ENCODE measurements at regions not wholly inside any gene's neighbourhood (a gene's known extent, or its start where the extent isn't known, plus 50 kb on each side); places are given as distances from the start of the nearest gene placed in this dataset.
"Not testable (repeated sequence)": the region's sequence is repeated elsewhere in the genome, so short reads cannot be mapped to it uniquely, and the experiment has no call there.

DNA sequence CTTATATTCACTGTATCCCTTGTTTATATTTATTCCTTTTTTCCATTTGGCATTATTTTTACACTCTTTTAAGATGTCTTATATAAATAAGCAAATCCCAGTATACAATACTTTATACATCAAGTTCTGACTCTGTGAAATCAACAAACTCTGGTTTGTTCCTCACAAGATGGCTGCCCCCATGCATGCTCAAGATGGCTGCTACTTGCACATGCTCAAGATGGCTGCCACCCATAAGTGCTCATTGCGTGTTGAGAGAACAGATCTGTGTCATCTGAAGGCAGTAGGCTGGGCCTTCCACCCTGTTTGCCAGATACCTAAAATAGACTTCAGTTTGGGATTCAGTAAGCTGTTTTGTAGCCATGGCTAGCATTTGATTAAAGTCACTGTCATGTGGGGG, 666.2 kb downstream of the TYW1 start (continued):
- TF ChIP-seq HIC1 (tag by site-specific recombination; IDR thresholded peaks at IDR 0.05) = no peak
- no peak for TF ChIP-seq ZNF596 (tag by site-specific recombination; IDR thresholded peaks at IDR 0.05)

DNA sequence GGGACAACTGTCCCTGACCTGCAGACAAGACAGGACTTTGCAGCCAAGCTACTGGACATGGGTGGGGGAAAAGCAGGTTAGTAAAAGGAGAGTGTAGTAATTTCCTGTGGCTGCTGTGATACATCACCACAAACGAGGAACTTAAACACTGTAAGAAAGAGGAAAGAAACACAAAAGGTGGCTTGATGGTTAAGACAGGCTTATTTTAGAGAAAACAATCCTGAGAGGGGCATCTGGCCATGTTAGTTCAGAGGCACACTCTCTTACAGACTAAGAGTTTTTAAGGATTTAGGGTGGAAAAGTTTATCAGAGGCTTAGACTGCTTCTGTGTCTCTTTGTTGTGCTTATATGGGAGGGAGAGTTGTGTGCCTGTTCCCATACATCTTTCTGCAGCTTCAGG, 667.0 kb downstream of the TYW1 start:
- ChIA-PET CTCF (no interaction called here), POLR2A (no interaction called here)
- Histone ChIP-seq H3K27ac (ENCODE audit: extremely low read depth, low read depth, low read length) (no peak overlapping the region), H3K4me1 (ENCODE audit: control insufficient read depth, insufficient read depth, low read length) (no peaks in the 10 kb centered on the region), H3K36me3 (ENCODE audit: control insufficient read depth in 2 of 2, insufficient read depth in 1 of 2, low read length in 2 of 2) (no peaks in the 10 kb centered on the region), H3K4me3 (ENCODE audit: low read depth, low read length) (no peak overlapping the region), H3K9me3 (ENCODE audit: control insufficient read depth, insufficient read depth, low read depth, low read length) (no peaks in the 10 kb centered on the region)
- TF ChIP-seq RBAK (tag by site-specific recombination; IDR thresholded peaks at IDR 0.05) (no peak), ZNF596 (tag by site-specific recombination; IDR thresholded peaks at IDR 0.05) (no peak), ZNF18 (tag by site-specific recombination; IDR thresholded peaks at IDR 0.05) (no peak), SETDB1 (IDR thresholded peaks at IDR 0.05; ENCODE audit: insufficient read length, low read length) (peak; percentile 80)

DNA sequence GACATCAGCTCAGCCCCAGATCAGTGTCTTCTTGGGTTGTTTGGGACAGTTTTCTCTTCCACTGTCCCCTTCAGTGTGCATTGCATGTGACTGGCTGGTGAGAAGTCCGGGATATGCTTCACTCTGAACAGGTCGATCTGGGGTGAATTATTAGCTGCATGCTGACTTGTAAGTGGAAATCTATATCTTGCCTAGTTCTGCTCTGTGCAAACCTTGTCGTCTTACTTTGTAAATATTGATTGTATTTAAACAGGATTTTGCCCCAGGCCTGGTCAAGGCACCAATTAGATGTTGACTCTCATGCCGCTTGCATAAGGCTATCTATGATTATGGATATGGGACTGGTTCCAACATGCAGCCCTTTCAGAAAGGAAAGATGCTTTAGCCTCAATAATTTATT, 669.7 kb downstream of the TYW1 start:
- H3K9me3 ChIP-seq (ENCODE audit: control insufficient read depth, insufficient read depth, low read depth, low read length); H3K36me3 ChIP-seq (ENCODE audit: control insufficient read depth in 2 of 2, insufficient read depth in 1 of 2, low read length in 2 of 2); H3K27ac ChIP-seq (ENCODE audit: extremely low read depth, low read depth, low read length); H3K4me3 ChIP-seq (ENCODE audit: low read depth, low read length); POLR2A ChIA-PET; CTCF ChIA-PET; H3K4me1 ChIP-seq (ENCODE audit: control insufficient read depth, insufficient read depth, low read length): not testable (repeated sequence)

GRCh38 chr7:67671006-67671548, 674.4 kb downstream of the TYW1 start:
- Histone ChIP-seq H3K9me3 (ENCODE audit: control insufficient read depth, insufficient read depth, low read depth, low read length) (no peaks in the 10 kb centered on the region), H3K4me3 (ENCODE audit: low read depth, low read length) (no peak overlapping the region), H3K36me3 (ENCODE audit: control insufficient read depth in 2 of 2, insufficient read depth in 1 of 2, low read length in 2 of 2) (no peaks in the 10 kb centered on the region), H3K27ac (ENCODE audit: extremely low read depth, low read depth, low read length) (no peak overlapping the region), H3K4me1 (ENCODE audit: control insufficient read depth, insufficient read depth, low read length) (no peaks in the 10 kb centered on the region)
- CTCF ChIA-PET = no interaction called here
- 0 out of 2 replicates have a peak, but pooled peaks have one; percentile 25 for TF ChIP-seq TRIM28 (IDR thresholded peaks at IDR 0.05; ENCODE audit: borderline replicate concordance, low read length)
- TF ChIP-seq ZNF174 (tag by site-specific recombination; IDR thresholded peaks at IDR 0.05) = no peak
- POLR2A ChIA-PET = no interaction called here

DNA sequence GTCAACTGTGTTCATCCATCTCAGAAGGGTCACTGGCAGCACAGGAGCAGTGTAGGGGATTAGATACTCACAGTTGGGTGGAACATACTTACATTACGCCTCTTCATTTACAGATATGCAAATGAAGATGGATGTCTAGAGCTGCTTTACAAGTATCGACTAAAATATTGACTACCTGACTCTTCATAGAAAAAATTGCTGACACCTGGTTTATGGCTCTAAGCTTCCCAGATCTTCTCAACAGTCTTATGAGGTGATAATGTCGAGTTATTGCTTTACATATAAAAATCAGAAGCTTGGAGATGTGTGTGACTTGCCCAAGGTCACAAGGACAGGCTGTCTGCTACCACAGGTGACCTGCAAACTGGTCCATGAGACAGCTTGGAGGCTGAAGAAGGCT, 677.2 kb downstream of the TYW1 start:
- H3K27ac ChIP-seq (ENCODE audit: extremely low read depth, low read depth, low read length) = no peak overlapping the region
- ChIA-PET POLR2A (no interaction called here), CTCF (interaction anchor here (0.9 kb wide), 1 partner anchor 49 kb away, joined by 4 read pairs; no protein-coding TSS in a partner anchor)
- no peaks in the 10 kb centered on the region for H3K9me3 ChIP-seq (ENCODE audit: control insufficient read depth, insufficient read depth, low read depth, low read length)
- no peaks in the 10 kb centered on the region for H3K4me1 ChIP-seq (ENCODE audit: control insufficient read depth, insufficient read depth, low read length)
- H3K36me3 ChIP-seq (ENCODE audit: control insufficient read depth in 2 of 2, insufficient read depth in 1 of 2, low read length in 2 of 2) = no peaks in the 10 kb centered on the region
- no peak overlapping the region for H3K4me3 ChIP-seq (ENCODE audit: low read depth, low read length)
- no peak for TF ChIP-seq ZNF140 (tag by site-specific recombination; IDR thresholded peaks at IDR 0.05)
- no peak for TF ChIP-seq SP7 (tag by site-specific recombination; IDR thresholded peaks at IDR 0.05)
- TF ChIP-seq GFI1B (tag by site-specific recombination; IDR thresholded peaks at IDR 0.05) = no peak
- TF ChIP-seq ZBTB21 (tag by site-specific recombination; IDR thresholded peaks at IDR 0.05) = no peak
- no peak for TF ChIP-seq ZNF549 (tag by site-specific recombination; IDR thresholded peaks at IDR 0.05)
- TF ChIP-seq KLF9 (tag by site-specific recombination; IDR thresholded peaks at IDR 0.05; ENCODE audit: low read depth) = no peak
- no peak for TF ChIP-seq ZNF366 (tag by site-specific recombination; conservative IDR thresholded peaks at IDR 0.05)
- no peak for TF ChIP-seq ZNF341 (tag by site-specific recombination; IDR thresholded peaks at IDR 0.05; ENCODE audit: low read depth)
- no peak for TF ChIP-seq ZNF544 (tag by site-specific recombination; IDR thresholded peaks at IDR 0.05)
- no peak for TF ChIP-seq ZNF529 (tag by site-specific recombination; IDR thresholded peaks at IDR 0.05; ENCODE audit: insufficient replicate concordance)
- no peak for TF ChIP-seq OVOL3 (tag by site-specific recombination; IDR thresholded peaks at IDR 0.05)
- TF ChIP-seq ZNF585B (tag by site-specific recombination; IDR thresholded peaks at IDR 0.05) = no peak
- TF ChIP-seq MZF1 (tag by site-specific recombination; IDR thresholded peaks at IDR 0.05; ENCODE audit: borderline replicate concordance) = no peak
- TF ChIP-seq HOXC10 (CRISPR knock-in tag; IDR thresholded peaks at IDR 0.05) = no peak
- no peak for TF ChIP-seq ZNF121 (tag by site-specific recombination; IDR thresholded peaks at IDR 0.05)
- TF ChIP-seq ZNF560 (tag by site-specific recombination; IDR thresholded peaks at IDR 0.05; ENCODE audit: borderline replicate concordance) = no peak

Data from HEK293 (cell line).